ENCODE measurements at regions not wholly inside any gene's neighbourhood (a gene's known extent, or its start where the extent isn't known, plus 50 kb on each side); places are given as distances from the start of the nearest gene placed in this dataset.

DNA sequence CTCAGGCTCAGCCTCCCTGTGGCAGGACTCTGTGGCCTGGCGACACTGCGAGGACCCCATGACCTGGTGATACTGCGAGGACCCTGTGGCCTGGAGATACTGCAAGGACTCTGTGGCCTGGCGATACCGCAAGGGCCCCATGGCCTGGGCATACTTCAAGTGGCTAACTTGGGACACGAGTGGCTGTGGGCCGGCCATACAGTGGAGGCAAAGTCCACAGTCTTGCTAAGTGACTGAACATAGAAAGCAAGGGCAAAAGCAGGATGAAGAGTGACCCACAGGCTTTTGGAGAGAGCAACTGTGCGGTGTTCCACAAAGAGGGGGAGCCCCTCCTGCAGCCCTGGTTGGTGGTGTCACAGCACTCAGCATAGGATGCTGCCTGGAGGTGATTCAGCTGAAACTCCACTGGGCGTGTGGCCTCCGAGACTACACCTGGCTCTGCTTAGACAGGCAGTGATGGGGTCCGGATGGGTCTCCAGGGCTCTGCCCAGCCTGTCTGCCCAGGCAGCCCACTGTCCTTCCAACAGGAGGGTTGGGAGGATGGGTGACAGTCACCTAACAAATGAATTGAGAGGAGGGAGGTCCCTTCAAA lies 691.0 kb upstream of the HS6ST1 start:
- Histone ChIP-seq H3K9ac (ENCODE audit: low read depth in 1 of 2, low read length in 2 of 2) (no peak overlapping the region), H3K4me3 (ENCODE audit: low read depth in 1 of 3, low read length in 3 of 3) (no peak overlapping the region), H3K9me3 (ENCODE audit: control insufficient read depth in 4 of 4, low read length in 3 of 4) (no peaks in the 10 kb centered on the region), H3K27me3 (ENCODE audit: control insufficient read depth in 4 of 4, insufficient read depth in 4 of 4, low read length in 3 of 4) (no peaks in the 10 kb centered on the region), H3K4me1 (ENCODE audit: control insufficient read depth in 4 of 4, insufficient read depth in 4 of 4, low read length in 3 of 4) (no peaks in the 10 kb centered on the region), H3K36me3 (ENCODE audit: control insufficient read depth in 4 of 4, insufficient read depth in 3 of 4, low read depth in 1 of 4, low read length in 3 of 4) (no peaks in the 10 kb centered on the region), H3K27ac (ENCODE audit: low read depth in 1 of 2, low read length in 2 of 2) (no peak overlapping the region)
- TF ChIP-seq RAD21 (IDR thresholded peaks at IDR 0.05) = no peak
- TF ChIP-seq MAX (IDR thresholded peaks at IDR 0.05) = no peak
- TF ChIP-seq, protein P1, sequence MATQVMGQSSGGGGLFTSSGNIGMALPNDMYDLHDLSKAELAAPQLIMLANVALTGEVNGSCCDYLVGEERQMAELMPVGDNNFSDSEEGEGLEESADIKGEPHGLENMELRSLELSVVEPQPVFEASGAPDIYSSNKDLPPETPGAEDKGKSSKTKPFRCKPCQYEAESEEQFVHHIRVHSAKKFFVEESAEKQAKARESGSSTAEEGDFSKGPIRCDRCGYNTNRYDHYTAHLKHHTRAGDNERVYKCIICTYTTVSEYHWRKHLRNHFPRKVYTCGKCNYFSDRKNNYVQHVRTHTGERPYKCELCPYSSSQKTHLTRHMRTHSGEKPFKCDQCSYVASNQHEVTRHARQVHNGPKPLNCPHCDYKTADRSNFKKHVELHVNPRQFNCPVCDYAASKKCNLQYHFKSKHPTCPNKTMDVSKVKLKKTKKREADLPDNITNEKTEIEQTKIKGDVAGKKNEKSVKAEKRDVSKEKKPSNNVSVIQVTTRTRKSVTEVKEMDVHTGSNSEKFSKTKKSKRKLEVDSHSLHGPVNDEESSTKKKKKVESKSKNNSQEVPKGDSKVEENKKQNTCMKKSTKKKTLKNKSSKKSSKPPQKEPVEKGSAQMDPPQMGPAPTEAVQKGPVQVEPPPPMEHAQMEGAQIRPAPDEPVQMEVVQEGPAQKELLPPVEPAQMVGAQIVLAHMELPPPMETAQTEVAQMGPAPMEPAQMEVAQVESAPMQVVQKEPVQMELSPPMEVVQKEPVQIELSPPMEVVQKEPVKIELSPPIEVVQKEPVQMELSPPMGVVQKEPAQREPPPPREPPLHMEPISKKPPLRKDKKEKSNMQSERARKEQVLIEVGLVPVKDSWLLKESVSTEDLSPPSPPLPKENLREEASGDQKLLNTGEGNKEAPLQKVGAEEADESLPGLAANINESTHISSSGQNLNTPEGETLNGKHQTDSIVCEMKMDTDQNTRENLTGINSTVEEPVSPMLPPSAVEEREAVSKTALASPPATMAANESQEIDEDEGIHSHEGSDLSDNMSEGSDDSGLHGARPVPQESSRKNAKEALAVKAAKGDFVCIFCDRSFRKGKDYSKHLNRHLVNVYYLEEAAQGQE (IDR thresholded peaks at IDR 0.05) = no peak
- no peak for TF ChIP-seq YY1 (IDR thresholded peaks at IDR 0.05)
- TF ChIP-seq EGR1 (IDR thresholded peaks at IDR 0.05; ENCODE audit: low read depth in 2 of 2) = no peak
- TF ChIP-seq JUND (IDR thresholded peaks at IDR 0.05) = no peak
- no peak for TF ChIP-seq HNF4G (IDR thresholded peaks at IDR 0.05)
- no peak for TF ChIP-seq SP1 (IDR thresholded peaks at IDR 0.05)
- no peak for TF ChIP-seq FOXA2 (IDR thresholded peaks at IDR 0.05)
- no peak for TF ChIP-seq RXRA (IDR thresholded peaks at IDR 0.05)
- no peak for TF ChIP-seq HNF4A (conservative IDR thresholded peaks at IDR 0.05)
- no peak for TF ChIP-seq ZBTB33 (IDR thresholded peaks at IDR 0.05)
- TF ChIP-seq TAF1 (conservative IDR thresholded peaks at IDR 0.05) = no peak
- no peak for TF ChIP-seq GABPA (IDR thresholded peaks at IDR 0.05 in 1 of 2, conservative IDR thresholded peaks at IDR 0.05 in 1 of 2)
- DNase-seq (ENCODE audit: low spot score) = no peak
- WGBS = 81% methylated on average over 11 of the region's 11 CpGs

DNA sequence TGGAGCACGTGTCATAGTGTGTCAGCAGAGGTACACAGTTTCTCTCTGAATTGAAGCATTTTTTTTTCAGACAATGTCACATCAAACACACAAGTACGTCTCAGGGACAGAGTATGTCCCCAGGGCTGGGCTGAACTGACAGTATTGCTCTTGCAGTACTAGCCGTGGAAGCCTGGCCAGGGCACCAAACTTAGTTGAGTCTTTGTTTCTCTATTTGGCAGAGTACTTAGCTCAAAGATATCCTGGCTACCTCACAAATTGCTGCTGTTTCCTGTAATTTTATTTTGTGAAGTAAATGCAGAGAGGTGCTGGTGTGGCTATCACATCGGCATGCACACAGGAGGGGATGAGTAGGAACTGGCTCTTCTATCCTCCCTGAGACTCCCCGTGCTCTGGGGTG lies 691.6 kb upstream of the HS6ST1 start:
- 74% methylated on average over 5 of the region's 5 CpGs for WGBS
- no peak overlapping the region for H3K4me3 ChIP-seq (ENCODE audit: low read depth in 1 of 3, low read length in 3 of 3)
- H3K4me1 ChIP-seq (ENCODE audit: control insufficient read depth in 4 of 4, insufficient read depth in 4 of 4, low read length in 3 of 4) = no peaks in the 10 kb centered on the region
- TF ChIP-seq ZBTB33 (IDR thresholded peaks at IDR 0.05) (no peak), EGR1 (IDR thresholded peaks at IDR 0.05; ENCODE audit: low read depth in 2 of 2) (no peak), RXRA (IDR thresholded peaks at IDR 0.05) (no peak), YY1 (IDR thresholded peaks at IDR 0.05) (no peak), RAD21 (IDR thresholded peaks at IDR 0.05) (no peak), ATF3 (IDR thresholded peaks at IDR 0.05) (no peak), JUND (IDR thresholded peaks at IDR 0.05) (no peak), FOXA2 (IDR thresholded peaks at IDR 0.05) (no peak), HNF4G (IDR thresholded peaks at IDR 0.05) (no peak), GABPA (IDR thresholded peaks at IDR 0.05 in 1 of 2, conservative IDR thresholded peaks at IDR 0.05 in 1 of 2) (no peak)
- TF ChIP-seq, protein P2, sequence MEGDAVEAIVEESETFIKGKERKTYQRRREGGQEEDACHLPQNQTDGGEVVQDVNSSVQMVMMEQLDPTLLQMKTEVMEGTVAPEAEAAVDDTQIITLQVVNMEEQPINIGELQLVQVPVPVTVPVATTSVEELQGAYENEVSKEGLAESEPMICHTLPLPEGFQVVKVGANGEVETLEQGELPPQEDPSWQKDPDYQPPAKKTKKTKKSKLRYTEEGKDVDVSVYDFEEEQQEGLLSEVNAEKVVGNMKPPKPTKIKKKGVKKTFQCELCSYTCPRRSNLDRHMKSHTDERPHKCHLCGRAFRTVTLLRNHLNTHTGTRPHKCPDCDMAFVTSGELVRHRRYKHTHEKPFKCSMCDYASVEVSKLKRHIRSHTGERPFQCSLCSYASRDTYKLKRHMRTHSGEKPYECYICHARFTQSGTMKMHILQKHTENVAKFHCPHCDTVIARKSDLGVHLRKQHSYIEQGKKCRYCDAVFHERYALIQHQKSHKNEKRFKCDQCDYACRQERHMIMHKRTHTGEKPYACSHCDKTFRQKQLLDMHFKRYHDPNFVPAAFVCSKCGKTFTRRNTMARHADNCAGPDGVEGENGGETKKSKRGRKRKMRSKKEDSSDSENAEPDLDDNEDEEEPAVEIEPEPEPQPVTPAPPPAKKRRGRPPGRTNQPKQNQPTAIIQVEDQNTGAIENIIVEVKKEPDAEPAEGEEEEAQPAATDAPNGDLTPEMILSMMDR (IDR thresholded peaks at IDR 0.05; ENCODE audit: low read depth, low read length, missing input control) = no peak
- no peaks in the 10 kb centered on the region for H3K36me3 ChIP-seq (ENCODE audit: control insufficient read depth in 4 of 4, insufficient read depth in 3 of 4, low read depth in 1 of 4, low read length in 3 of 4)
- no peak overlapping the region for H3K27ac ChIP-seq (ENCODE audit: low read depth in 1 of 2, low read length in 2 of 2)
- H3K27me3 ChIP-seq (ENCODE audit: control insufficient read depth in 4 of 4, insufficient read depth in 4 of 4, low read length in 3 of 4) = no peaks in the 10 kb centered on the region
- no peak overlapping the region for H3K9ac ChIP-seq (ENCODE audit: low read depth in 1 of 2, low read length in 2 of 2)
- DNase-seq (ENCODE audit: low spot score) = no peak
- H3K9me3 ChIP-seq (ENCODE audit: control insufficient read depth in 4 of 4, low read length in 3 of 4) = no peaks in the 10 kb centered on the region

All from liver (tissue), 8 donors.